ENCODE measurements at regions not wholly inside any gene's neighbourhood (a gene's known extent, or its start where the extent isn't known, plus 50 kb on each side); places are given as distances from the start of the nearest gene placed in this dataset.

DNA sequence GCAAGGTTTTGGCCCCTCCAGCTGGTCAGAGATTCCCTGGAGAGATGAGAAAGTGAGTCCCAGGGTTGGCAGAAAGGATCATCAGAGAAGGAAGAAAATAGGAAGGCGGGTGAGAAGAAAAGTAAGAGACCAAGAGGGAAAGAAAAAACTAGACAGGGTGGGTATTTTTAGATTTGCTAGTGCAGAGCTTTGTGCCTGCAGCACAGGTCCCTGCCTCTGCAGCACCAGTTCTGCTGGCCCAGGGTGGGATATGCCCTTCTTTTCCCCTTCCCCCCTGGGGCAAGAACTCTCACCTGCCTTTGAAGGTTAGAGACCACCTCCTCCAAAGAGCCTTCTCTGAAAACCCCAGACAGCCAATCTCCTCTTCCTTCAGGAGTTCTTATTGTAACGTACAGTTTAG is 90.3 kb upstream of the EGFLAM start:
- H2AFZ ChIP-seq (ENCODE audit: low read length) = no peak overlapping the region
- H3K9me3 ChIP-seq (ENCODE audit: control insufficient read depth, insufficient read depth, low read depth, low read length) = no peaks in the 10 kb centered on the region
- no peak overlapping the region for H3K4me2 ChIP-seq (ENCODE audit: extremely low read depth, insufficient read depth, low read length)
- H3K79me2 ChIP-seq (ENCODE audit: control insufficient read depth, insufficient read depth, low read length) = no peaks in the 10 kb centered on the region
- H3K4me1 ChIP-seq (ENCODE audit: control insufficient read depth, extremely low read depth, insufficient read depth, low read length) = no peaks in the 10 kb centered on the region
- TF ChIP-seq, protein P1, sequence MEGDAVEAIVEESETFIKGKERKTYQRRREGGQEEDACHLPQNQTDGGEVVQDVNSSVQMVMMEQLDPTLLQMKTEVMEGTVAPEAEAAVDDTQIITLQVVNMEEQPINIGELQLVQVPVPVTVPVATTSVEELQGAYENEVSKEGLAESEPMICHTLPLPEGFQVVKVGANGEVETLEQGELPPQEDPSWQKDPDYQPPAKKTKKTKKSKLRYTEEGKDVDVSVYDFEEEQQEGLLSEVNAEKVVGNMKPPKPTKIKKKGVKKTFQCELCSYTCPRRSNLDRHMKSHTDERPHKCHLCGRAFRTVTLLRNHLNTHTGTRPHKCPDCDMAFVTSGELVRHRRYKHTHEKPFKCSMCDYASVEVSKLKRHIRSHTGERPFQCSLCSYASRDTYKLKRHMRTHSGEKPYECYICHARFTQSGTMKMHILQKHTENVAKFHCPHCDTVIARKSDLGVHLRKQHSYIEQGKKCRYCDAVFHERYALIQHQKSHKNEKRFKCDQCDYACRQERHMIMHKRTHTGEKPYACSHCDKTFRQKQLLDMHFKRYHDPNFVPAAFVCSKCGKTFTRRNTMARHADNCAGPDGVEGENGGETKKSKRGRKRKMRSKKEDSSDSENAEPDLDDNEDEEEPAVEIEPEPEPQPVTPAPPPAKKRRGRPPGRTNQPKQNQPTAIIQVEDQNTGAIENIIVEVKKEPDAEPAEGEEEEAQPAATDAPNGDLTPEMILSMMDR (conservative IDR thresholded peaks at IDR 0.05 in 1 of 2, IDR thresholded peaks at IDR 0.05 in 1 of 2; ENCODE audit: low read depth in 1 of 2, low read length in 2 of 2) = no peak
- no peak for TF ChIP-seq EZH2 (IDR thresholded peaks at IDR 0.05; ENCODE audit: low read length, missing control alignments)
- H3K36me3 ChIP-seq (ENCODE audit: control insufficient read depth, insufficient read depth, low read length) = no peaks in the 10 kb centered on the region
- no peak overlapping the region for H3K4me3 ChIP-seq (replicated peaks in 1 of 4; ENCODE audit: control extremely low read depth in 1 of 4, insufficient read depth in 1 of 4, low read depth in 3 of 4, low read length in 4 of 4)
- DNase-seq (ENCODE audit: low read depth in 2 of 2) = no peak
- no peak overlapping the region for H3K9ac ChIP-seq (ENCODE audit: insufficient read depth, low read length)
- no peaks in the 10 kb centered on the region for H4K20me1 ChIP-seq (ENCODE audit: control insufficient read depth, extremely low read depth, insufficient read depth, low read length)
- no peak overlapping the region for H3K27ac ChIP-seq (ENCODE audit: insufficient read depth, low read length)
- no peaks in the 10 kb centered on the region for H3K27me3 ChIP-seq (ENCODE audit: control insufficient read depth, insufficient read depth, low read length)

DNA sequence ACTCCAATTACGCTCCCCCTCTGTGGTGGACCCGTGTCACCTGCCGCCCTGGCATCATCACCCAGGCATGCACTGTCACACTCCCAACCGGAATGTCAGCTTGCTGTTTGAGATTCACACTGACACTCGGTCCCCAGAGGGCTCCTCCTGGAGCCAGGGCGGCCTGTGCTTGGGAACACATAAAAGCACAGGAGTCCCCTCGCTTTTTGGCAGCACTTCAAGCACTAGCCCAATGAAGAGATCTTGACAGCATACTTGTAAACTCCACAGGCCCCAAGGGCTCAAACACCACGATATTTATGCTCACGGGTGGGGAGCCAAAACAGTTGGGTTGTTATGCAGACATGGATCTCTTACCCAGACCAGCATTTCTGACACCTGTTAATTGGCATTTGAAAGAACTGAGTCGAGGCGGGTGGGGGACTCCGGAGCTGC is 90.8 kb upstream of the EGFLAM start:
- no peak for TF ChIP-seq EZH2 (IDR thresholded peaks at IDR 0.05; ENCODE audit: low read length, missing control alignments)
- TF ChIP-seq, protein P1 (conservative IDR thresholded peaks at IDR 0.05 in 1 of 2, IDR thresholded peaks at IDR 0.05 in 1 of 2; ENCODE audit: low read depth in 1 of 2, low read length in 2 of 2) = no peak
- no peak for DNase-seq (ENCODE audit: low read depth in 2 of 2)
- no peak overlapping the region for H3K9ac ChIP-seq (ENCODE audit: insufficient read depth, low read length)
- H3K4me3 ChIP-seq (replicated peaks in 1 of 4; ENCODE audit: control extremely low read depth in 1 of 4, insufficient read depth in 1 of 4, low read depth in 3 of 4, low read length in 4 of 4) = no peak overlapping the region
- no peaks in the 10 kb centered on the region for H3K4me1 ChIP-seq (ENCODE audit: control insufficient read depth, extremely low read depth, insufficient read depth, low read length)
- H2AFZ ChIP-seq (ENCODE audit: low read length) = no peak overlapping the region
- no peaks in the 10 kb centered on the region for H3K36me3 ChIP-seq (ENCODE audit: control insufficient read depth, insufficient read depth, low read length)
- H3K4me2 ChIP-seq (ENCODE audit: extremely low read depth, insufficient read depth, low read length) = no peak overlapping the region
- no peaks in the 10 kb centered on the region for H3K27me3 ChIP-seq (ENCODE audit: control insufficient read depth, insufficient read depth, low read length)
- H4K20me1 ChIP-seq (ENCODE audit: control insufficient read depth, extremely low read depth, insufficient read depth, low read length) = no peaks in the 10 kb centered on the region
- H3K9me3 ChIP-seq (ENCODE audit: control insufficient read depth, insufficient read depth, low read depth, low read length) = no peaks in the 10 kb centered on the region
- H3K79me2 ChIP-seq (ENCODE audit: control insufficient read depth, insufficient read depth, low read length) = no peaks in the 10 kb centered on the region
- no peak overlapping the region for H3K27ac ChIP-seq (ENCODE audit: insufficient read depth, low read length)

DNA sequence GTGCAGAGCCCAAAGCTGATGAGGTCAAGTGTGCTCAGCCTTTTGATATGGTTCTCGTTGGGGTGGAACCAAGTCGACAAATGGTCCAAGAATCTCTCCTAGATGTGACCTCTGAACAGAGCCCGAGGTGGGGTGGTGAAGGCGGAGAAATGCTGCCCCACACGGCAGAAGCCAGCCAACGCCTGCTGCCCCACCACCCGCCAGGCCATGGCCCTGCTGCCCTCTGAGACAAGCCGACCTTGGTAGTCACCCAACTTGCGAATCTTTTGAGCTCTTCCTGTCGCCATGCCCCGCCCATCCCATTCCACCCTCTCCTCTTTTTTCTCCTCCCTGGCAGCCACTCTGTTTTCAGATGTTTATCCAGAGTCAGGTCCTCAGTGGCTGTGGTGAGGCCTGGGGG is 91.5 kb upstream of the EGFLAM start:
- TF ChIP-seq, protein P1 (conservative IDR thresholded peaks at IDR 0.05 in 1 of 2, IDR thresholded peaks at IDR 0.05 in 1 of 2; ENCODE audit: low read depth in 1 of 2, low read length in 2 of 2) = no peak
- no peak for TF ChIP-seq EZH2 (IDR thresholded peaks at IDR 0.05; ENCODE audit: low read length, missing control alignments)

More for the DNA sequence above, 91.5 kb upstream of the EGFLAM start:
- H3K4me1 ChIP-seq (ENCODE audit: control insufficient read depth, extremely low read depth, insufficient read depth, low read length) = no peaks in the 10 kb centered on the region
- H3K79me2 ChIP-seq (ENCODE audit: control insufficient read depth, insufficient read depth, low read length) = no peaks in the 10 kb centered on the region
- no peak overlapping the region for H2AFZ ChIP-seq (ENCODE audit: low read length)
- H3K27ac ChIP-seq (ENCODE audit: insufficient read depth, low read length) = no peak overlapping the region
- no peaks in the 10 kb centered on the region for H3K36me3 ChIP-seq (ENCODE audit: control insufficient read depth, insufficient read depth, low read length)
- H3K4me3 ChIP-seq (replicated peaks in 1 of 4; ENCODE audit: control extremely low read depth in 1 of 4, insufficient read depth in 1 of 4, low read depth in 3 of 4, low read length in 4 of 4) = no peak overlapping the region
- no peak overlapping the region for H3K4me2 ChIP-seq (ENCODE audit: extremely low read depth, insufficient read depth, low read length)
- no peaks in the 10 kb centered on the region for H3K9me3 ChIP-seq (ENCODE audit: control insufficient read depth, insufficient read depth, low read depth, low read length)
- no peaks in the 10 kb centered on the region for H4K20me1 ChIP-seq (ENCODE audit: control insufficient read depth, extremely low read depth, insufficient read depth, low read length)
- no peaks in the 10 kb centered on the region for H3K27me3 ChIP-seq (ENCODE audit: control insufficient read depth, insufficient read depth, low read length)
- H3K9ac ChIP-seq (ENCODE audit: insufficient read depth, low read length) = no peak overlapping the region
- DNase-seq (ENCODE audit: low read depth in 2 of 2) = no peak
